ELR (cell line): ENCODE measurements at regions not wholly inside any gene's neighbourhood (a gene's known extent, or its start where the extent isn't known, plus 50 kb on each side); places are given as distances from the start of the nearest gene placed in this dataset.

Experiments
- DNase-seq: peaks from one replicate; pipeline ENCODE4 v3.0.0-alpha.2; 2015; ENCODE audit warnings: low read depth

DNA sequence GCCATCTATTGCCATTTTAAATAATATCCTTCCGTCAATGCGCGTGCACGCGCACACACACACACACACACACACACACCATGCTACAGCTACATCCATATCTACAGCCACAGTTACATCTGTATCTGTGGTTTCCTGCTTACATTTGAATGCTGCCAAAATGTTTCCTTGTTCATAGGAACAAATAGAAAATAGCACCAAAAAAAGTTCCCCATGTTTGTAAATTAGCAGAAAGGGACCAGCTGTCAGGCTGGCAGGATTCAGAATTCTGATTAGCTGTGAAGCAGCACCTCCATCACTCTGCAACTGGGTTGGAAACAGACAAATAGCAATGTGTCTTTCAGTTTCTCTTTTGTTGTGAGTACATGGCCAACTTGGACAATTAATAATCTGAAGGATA is 601.5 kb downstream of the IRX1 start:
- DNase-seq, result no peak

DNA sequence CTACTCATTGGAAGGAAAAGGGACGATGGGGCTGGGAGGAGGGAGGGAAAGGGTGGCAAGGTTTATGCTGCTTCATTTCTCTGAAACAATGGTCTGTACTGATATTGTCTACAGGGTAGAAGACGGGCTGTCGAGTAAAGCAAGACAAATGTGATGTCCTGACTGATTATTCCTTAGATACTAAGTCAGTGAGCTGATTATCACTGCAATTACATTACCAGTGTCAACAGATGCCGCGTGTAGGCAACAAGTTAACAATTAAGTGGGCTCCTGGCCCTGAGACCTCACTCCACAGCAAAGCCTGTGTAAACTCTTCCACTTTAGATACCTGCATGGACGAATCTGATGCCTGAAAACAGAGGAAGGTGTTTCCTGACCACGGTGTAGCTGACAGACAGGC is 602.8 kb downstream of the IRX1 start:
- no peak for DNase-seq

DNA sequence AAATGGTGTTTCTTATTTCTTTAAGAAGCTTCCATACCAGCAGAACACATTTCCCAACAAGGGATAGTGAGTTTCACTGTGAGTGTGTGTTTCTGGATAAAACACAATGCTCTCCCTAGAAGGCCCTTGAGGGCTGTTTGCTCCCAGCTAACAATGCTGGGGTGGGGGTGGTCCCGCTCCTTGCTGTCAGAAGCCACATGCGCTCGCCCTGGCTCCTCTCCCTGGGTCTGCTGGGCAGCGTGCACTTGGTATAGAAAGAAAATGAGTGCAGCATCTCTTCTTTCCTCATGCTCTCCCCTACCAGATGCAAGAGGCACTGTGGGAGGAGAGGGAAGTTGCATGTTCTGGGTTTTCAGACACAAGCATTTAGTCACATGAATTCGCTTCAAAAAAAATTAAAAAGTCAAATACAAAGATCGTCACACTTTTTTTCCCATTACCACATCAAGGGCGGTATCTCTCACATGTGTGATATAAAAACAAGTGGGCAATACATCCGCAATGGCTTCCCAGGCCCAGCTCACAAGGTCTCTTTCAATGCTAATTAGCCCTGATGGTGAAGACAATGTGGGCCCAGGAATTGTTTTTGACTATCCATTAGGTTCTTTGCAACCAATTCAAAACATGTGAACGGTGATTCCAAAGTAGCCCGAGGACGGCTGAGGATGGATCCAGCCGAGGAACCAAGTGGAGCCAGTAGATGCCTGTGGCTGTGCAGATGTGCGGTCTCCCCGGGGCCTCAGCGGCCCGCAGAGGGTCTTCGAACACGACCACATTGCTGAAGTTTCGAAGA is 603.6 kb downstream of the IRX1 start:
- DNase-seq, result no peak

DNA sequence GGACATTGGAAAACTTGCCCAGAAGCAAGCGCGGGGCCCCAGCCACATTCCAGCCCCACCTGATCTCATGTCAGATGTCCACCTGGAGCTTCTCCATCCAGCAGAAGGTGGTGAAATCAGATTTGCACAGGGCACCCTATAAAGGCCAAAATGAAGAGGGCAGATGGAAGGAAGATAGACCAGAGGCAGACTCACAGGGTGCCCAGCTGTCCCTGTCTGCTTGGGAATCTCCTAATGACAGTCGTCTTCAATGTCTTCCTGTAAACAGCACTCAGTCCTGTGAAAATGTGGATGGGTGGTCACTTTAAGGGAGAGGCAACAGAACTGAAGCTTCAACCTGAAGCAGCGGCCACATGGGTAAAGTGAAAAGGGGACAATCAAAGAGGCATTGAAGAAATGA is 607.5 kb downstream of the IRX1 start:
- no peak for DNase-seq

DNA sequence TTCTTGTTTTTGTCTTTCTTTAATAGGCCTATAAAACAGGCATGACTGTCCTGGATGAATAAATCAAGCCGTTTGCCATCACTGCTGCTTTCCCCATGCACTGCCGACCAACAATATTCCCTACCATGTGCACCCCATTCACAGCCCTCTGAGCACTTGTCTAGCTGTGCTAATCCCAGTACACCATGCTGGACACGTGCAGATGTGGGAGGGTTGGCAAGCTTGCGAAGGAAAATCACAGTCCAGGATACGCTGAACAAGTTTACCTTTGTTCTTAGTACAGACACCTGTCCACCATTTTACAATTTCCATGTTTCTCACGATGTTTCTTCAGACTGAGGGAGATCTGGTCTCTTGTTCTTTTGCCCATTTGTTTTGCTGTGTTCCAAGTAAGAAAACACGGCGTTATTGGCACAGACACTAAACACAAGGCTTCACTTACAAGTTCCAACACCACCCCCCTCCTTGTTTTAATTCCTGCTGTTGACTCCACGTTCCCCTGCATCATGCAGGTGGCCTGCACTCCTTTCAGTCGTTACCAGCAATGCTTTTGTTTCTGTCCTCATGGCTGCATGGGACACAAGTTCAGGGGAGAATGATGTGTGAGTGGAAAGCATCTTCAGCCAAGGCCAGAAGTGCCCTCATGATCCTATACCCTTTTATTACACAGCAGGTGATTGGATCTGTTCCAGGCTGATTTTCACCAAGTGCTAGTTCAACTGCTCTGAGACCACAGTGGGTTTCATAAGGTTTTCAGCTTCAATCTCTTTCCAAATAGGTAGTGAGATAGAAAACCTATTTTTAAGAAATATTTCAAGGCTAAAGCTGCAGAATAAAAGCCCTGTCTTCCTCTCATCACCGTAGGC is 608.9 kb downstream of the IRX1 start:
- DNase-seq, result no peak

DNA sequence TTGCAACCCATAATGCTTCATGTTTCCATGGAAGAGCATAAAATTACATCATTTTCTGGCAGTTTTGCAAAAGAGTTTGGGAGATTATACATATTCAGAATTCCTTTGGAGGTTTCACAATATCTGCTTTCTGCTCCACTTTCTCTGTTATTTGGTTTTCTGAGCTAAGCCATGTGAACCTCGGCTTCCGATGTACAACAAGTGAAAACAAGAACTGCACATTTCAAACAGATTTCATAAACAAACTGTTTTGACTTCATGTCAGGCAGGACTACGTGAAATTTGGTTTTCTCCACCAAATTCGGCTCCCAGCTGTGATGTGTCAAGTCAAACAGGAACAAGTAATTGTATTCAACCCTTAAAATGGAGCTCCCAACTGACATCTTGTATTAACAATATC is 609.8 kb downstream of the IRX1 start:
- DNase-seq, result no peak

DNA sequence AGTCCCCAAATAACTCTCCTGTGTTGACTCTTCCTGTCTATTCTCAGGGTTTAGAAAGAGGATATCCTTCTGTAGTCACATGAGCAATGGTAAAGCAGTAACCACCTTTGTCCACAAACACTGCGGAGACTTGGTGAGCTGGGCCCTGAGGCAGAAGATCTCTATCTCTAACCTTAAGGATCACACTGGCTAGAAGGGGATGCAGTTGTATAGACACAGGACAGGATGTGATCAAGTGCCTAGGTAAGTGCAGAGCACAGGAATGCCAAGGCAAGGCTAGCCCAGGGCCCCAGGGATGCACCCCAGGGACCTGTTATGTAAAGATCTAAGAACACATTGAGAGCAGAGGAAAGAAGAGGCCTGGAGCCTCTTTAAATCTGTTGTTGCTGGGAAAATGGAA is 610.5 kb downstream of the IRX1 start:
- DNase-seq, result no peak

DNA sequence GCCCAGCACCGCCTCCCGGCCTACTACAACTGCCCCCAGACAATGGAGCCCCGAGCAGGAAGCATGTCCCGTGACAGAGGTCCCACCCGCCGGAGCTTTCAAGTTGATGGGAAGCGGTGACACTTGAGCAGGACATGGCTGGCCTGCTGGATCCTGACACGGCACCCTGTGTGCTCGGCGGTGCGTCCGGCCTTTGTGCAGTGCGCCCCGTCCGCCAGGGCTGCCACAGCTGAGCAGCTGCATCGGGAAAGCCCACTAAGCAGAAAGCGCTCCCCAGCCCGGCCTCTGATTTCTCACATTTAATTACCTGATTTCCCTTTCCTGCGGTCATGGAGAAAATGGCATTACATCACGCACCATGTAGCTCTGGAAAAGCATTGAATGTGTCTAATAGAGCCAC is 611.9 kb downstream of the IRX1 start:
- DNase-seq, result no peak

DNA sequence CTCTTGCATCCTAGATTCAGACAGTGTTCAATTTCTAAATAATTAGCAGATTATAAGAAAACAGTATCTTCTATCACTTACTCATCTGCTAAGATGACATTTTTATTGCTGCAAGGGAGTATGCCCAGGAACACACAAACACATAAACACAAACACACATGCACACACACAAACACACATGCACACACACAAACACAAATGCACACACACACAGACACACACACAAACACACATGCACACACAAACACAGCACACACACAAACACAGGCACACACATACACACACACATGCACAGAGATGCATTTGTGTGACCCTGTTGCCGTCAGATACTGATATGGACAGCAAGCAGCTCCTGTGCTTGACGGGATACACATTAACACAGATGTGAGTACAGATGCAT is 612.9 kb downstream of the IRX1 start:
- DNase-seq, result no peak

DNA sequence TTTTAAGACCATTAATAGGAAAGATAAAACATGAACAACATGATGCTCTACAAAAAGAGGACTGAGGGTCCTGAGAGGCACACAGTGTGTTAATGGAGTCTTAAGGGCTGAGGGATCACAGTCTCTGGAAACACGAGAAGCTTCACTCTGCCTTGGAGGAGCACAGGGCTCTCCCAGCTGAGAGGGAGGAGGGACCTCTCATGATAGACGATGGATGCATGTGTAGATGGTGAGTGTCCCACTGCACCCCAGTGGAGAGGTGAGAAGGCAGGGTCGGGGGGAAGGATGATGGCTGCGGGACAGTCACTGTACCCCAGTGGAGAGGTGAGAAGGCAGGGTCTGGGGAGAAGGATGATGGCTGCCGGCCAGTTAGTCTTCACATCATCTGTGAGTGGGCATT is 613.4 kb downstream of the IRX1 start:
- no peak for DNase-seq

DNA sequence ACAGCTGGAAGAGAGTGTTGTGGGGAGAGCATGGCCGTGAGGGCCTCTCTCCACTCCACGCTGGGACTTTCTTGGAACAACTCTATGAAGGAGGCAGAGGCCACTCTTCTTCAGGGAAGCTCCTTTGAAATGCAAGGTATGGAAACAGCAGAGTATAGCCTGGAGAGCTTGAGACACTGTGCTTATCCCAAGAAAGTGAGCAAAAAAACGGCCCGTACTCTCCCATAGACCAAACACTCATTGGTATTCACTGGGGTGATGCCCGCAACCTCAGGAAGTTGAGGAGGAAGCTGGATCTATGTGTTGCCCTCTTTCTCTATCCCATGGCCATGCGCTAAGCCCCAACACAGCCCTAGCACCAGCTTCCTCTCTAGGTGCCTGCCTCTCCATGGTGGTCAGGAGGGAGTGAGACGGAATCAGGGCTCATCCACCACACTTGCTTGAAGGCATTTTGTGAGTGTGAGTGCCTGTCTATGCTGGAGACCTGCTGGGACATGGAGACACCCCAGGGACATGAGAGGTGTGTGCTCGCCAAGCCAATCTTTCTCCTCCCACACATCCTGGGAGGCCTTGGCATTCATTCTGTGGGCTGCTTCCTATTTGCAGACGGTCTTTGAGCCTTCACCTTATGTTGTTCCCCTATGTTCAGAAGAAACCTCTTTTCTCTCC is 616.6 kb downstream of the IRX1 start:
- no peak for DNase-seq

DNA sequence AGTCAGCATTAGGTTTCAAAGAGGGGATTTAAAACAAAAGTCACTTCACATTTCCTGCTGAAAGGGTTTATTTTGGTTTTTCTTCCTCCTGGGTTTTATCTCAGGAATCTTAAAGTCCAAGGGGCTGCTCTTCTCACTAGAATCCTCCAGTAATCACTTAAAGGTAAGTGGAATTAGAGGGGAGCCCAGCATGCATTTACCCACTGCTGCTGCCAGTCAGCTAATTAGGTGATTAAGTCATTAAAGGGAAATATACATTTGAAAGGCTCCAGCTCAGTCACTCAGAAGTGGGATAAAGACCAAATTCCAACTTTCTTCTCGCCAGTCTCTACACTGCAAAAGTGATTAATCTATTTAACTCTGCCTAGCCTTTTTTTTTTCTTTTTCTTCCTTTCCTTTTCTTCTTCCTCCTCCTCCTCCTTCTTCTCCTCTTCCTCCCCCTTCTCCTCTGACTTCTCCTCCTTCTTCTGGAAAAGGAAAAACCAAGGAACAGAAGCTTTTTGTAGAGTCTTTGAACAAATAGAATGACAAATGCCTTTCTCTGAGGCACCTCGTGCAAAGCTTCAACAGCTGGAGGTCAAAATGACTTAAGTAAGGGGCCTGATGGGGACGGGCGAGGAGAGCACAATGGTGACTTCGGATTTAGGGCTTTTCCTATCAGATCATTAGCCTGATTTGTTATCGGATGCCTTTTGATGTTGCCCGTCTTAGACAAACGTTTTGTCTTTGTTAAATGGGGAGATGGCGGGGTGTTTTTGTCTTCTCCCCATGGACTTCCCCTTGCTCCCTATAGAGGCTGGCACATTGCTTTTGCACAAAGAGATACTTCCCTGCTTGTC is 617.6 kb downstream of the IRX1 start:
- DNase-seq, result no peak

DNA sequence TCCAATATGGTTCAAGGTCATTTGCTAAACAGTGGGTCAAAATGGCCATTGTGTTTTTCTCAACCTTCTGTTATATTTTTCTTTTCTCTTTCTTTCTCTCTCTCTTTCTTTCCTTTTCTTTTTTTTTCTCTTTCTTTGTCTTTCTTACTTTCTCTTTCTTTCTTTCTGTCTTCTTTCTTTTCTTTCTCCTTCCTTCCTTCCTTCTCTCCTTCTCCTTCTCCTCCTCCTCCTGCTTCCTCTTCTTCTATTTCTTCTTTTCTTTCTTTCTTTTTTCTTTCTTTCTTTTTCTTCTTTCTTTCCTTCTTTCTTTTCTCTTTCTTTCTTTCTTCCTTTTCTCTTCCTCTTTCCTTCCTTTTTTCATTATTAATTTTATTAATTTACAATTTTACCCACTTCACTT is 619.5 kb downstream of the IRX1 start:
- DNase-seq, result no peak

DNA sequence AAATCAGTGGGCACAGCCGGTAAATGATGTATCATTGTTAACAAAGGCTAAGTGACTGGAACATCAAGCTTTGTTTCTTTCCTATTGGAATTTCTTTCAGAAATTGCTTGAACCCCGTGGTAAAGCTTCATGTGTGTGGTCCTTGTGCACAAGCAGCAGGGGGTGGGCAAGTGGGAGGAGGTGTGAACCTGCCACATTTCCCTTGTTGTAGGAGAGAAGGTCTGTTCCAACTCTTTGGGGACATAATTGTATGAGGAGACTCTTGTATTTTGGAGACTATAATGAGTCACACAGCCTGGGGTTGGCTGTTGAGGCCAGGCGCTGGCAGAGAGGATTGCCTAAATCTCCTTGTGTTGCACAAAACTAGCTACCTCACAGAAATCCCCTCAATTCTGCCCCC is 620.5 kb downstream of the IRX1 start:
- DNase-seq, result no peak

DNA sequence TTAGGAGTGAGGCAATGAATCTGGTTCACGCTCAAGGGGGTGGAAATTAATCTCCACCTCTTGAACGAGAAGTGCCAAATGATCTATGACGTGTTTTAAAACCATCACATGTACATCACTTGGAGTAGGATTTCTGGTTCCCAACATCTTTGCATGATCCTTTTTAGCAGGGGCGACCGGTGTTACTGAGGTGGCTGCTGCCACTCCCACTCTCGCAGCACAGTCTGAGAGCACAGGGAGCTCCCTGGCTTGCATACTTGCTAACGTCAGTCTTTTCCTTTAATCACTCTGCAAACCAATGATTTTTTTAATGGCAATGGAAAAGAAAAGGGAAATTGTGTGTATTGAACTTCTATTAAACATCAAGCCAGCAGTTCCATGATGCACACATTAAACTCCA is 624.4 kb downstream of the IRX1 start:
- no peak for DNase-seq

DNA sequence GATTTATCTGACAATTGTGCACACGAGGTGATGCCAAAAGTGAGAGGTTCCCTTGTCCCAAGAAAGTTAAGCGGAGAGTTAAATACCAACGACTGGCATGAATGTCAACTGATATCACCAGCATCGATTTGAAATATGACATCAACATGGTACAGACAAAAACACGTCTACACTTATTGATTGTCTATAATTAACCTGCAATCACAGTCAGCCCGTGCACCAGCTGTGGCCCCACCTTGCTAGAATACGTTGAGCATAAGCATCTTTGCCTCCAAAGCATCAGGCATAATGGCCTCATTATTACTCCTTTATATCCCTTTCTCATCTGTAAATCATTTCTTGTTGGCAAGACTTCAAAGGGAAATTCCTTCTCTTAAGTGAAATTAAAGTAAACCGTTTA is 625.4 kb downstream of the IRX1 start:
- DNase-seq, result no peak

DNA sequence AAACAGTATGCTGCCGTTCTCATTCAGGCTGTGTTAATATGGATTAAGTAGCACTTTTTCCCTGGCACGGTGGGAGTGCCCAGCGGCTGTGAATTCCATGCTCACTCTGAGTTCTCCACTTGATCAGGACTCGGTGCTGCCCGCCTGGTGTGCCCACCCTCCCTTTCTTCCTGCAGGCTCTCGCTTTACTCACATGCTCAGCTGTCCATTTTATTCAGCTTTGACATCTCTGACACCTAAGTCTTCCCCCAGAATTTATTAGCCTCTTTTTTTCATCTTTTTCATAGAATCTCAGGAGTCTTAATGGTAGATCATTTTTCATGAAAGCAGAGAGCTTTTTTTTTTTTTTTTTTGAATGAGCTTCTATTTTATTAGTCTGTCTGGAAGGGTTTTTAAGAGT is 626.5 kb downstream of the IRX1 start:
- DNase-seq, result no peak

DNA sequence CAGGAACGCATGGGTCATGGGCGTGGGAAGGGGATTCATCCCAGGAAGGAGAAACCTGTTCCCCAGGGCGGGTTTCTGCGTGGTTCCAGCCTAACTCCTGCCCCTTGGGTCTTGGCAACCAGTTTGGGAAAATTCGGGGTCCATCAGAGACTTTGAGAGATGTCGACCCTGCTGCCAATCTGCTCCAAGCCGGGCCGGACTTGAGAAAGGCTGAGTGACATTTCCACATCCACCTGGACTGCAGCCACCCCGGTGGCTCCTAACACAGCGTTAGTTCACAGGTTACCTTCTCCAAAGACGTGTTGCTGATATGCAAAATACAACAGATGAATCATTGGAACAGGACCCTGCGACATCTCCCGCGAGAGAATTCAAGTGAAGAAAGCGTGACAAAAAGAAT is 627.2 kb downstream of the IRX1 start:
- no peak for DNase-seq

DNA sequence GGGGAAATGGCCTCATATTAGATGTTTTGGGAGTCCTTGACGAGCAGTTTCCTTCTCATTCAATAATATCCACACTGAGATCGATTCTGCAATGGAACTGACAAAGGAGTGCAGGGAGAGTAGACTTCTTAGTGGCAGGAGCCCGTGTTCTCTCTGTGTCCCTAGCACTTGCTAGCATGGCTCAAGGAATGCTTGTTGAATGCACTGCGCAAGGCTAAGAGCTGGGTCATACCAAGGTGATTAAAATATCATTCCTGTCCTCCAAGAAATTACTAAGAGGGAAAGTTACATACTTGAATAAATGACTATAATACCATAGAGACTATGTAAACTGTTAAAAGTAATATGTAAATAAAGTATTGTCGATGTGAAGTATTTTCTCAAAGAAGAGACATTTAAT is 630.1 kb downstream of the IRX1 start:
- no peak for DNase-seq

DNA sequence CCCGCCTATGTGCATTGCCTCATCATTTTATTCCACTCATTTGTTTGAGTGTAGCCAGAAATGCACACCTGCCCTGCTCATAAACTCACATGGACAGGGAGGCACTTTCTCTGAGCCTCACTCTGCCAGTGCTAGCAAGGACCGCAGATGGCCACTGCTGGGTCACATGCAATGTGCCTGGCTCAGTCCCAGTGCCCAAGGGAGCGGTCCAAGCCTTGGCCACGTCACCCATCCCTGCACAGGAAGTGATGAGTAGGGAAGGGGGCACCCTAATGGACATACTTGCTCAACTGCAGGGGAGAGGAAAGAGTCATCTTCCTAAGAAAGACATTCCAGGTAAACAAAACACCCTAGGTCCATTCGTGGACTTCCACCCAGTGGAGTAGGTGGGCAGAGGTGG is 630.9 kb downstream of the IRX1 start:
- no peak for DNase-seq

DNA sequence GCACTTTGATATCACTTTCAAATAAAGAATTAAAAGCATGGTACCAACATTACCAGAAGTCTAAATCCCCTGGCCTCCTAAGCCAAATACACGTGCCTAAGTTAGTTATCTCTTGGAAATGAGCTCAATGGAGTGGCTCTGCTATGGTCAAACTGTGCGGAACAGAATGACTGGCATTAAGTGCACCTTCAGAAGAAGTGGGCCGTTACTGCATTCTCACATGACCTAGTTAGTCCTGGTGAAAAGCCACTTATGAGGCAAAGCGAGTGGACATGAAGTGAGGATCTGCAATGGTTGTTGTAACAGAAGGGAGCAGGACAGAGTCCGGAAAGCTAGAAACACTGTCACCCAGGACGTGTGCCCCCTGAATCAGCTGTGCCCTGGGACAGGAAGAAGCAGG is 633.1 kb downstream of the IRX1 start:
- no peak for DNase-seq
